Activated CD4-positive, alpha-beta T cell treated with anti-CD3 and anti-CD28 coated beads, Interleukin-2, amount 50 U/mL, for 1 hour (primary cell): ENCODE measurements at regions not wholly inside any gene's neighbourhood (a gene's known extent, or its start where the extent isn't known, plus 50 kb on each side); places are given as distances from the start of the nearest gene placed in this dataset.
"Not testable (repeated sequence)": the region's sequence is repeated elsewhere in the genome, so short reads cannot be mapped to it uniquely, and the experiment has no call there.

Experiments used
- DNase-seq: peaks from one replicate; pipeline ENCODE4 v3.0.0-alpha.2; 2020

DNA sequence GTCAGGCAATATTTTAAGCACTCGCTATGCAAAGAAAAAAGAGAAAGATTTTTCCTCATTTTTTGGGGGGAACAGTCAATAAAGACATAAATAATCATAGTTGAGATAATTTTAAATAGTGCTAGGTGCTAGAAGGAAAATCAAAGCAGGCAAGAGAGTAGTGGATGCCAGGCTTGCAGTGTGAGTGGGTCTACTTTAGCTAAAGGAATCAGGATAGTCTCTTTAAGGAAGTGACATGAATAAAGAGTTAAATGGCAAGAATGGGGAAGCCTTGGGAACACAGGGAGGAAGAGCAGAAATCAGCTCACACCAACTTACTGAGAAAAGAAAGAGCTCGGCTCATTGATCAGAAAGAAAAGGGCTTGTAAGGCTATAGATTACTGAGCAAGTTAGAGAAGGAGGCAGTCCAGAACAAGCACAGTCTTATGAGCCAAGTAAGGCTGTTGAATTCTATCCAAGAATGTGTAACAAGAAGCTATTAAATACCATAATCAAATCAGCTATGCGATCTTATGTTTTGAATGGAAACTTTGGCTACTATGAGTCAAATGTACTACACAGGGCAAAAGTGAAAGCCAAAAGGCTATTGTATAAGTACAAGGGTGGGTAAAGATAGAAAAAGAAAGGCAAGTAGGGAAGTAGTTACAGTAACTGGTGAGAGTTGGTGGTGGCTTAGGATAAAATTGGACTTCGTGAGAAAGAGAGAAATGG lies 833.8 kb upstream of the PIK3C3 start:
- DNase-seq, result no peak

DNA sequence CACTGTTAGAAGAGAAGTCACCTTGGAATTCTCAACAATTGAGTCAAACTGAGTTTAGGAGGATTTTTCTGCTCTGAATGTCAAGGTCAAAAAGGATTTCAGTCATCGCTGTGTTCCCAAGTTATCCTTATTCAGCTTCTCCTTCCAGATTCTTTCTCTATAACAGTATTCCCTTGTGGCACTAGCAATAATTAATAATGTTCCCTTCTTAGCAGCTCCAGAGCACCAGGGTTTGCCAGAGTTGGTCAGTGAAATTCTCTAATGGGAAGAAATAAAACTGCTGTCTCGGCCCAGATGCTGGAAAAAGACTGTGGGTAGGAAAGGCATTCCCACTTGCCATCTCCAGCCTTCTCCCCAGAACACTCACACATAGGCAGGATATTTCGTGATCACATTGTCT lies 836.0 kb upstream of the PIK3C3 start:
- DNase-seq, result no peak

DNA sequence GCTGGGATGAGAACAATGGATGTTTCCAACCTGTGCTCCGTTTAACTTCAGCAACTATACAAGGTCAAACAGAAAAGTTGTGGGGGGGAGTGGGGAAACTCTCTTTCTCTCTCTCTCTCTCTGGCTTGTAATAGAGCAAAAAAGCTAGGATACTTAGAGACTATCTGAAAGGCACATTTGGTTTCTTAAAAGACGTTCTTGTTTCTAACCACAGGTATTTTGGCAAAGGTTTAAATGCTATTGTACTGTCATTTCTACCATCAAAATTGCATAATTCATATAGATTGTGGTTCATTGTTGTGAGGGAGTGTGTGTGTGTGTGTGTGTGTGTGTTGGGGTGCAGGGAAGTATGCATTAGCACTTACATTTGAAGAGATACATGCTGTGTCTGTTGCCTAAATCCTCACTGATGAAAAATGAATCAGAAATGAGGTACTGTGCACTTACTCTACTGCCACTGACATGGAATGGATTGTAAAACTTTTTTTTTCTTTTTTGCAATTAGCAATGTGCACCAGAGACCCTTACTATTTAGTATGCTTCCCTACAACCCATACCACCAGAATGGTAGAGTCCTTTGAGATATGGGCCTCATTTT lies 841.0 kb upstream of the PIK3C3 start:
- no peak for DNase-seq

DNA sequence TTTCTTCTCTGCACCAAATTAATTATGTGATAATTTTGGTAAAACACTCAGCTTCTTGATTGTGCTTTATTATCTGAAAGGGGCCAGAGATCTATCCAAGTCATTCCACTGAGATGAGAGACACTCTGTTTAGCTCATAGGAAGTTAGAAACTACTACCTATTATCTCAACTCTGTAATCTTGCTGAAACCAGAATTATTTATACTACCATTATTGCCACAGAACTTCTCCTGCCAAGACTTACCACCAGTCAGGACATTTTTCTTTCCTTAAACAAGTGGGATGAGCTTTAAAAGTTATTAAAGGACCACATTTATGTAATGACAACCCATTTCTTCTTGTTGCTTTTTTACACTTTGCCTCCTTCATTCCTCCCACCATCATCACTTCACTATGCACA lies 855.6 kb upstream of the PIK3C3 start:
- DNase-seq, result no peak

DNA sequence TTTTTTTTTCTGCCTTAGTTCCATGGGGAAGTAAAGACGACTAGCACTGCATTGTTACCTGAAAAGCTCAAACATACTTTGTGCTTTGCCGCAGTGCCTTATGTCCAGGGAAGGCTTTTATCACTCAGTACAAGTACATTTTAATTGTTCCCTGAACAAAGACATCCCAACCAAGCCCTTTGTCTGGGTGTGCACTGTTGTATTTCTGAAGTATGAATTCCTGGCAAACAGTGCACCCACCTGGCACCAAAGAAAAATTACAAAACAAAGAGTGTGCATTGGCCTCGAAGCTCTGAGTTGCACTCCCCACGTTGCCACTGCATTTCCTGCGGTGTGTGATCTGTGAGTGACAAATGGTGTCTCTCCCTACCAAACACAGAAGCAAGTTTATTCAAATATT lies 858.5 kb upstream of the PIK3C3 start:
- no peak for DNase-seq

DNA sequence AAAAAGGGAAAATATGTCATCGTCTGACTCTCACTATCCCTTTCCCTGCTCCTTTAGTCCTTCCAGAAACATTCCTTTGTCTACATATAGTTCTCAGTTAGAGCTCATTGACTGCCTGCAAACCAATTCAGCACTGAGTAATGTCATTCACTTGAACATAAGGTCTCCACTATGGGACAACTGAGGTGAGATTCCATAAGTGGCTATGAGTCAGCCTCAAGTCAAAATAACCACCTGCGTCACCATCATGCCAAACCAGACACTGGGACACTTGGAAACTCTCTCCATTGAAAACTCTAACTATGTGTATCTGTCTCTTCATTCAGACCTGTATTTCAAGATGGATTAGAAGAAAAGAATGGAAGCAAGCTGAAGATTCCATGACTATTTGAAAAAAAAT lies 878.0 kb upstream of the PIK3C3 start:
- no peak for DNase-seq

DNA sequence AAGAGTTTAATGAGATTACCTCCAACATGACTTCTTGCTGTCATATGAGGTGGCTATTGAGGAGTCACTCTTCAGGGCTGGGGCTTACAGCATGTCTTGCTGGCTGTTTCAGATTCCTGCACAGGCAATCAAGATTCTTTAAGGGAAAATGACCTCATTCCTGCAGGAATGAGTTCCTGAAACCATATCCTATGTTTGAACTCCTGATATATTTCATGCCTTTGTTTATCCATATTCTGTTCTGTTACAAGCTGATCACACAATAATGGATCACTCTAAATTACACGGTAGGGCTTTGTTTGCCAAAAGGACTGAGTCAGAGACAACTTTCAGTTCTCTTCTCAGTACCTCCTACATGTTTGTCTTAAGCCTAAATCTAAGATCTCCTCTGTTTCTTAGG lies 879.8 kb upstream of the PIK3C3 start:
- DNase-seq, result no peak

DNA sequence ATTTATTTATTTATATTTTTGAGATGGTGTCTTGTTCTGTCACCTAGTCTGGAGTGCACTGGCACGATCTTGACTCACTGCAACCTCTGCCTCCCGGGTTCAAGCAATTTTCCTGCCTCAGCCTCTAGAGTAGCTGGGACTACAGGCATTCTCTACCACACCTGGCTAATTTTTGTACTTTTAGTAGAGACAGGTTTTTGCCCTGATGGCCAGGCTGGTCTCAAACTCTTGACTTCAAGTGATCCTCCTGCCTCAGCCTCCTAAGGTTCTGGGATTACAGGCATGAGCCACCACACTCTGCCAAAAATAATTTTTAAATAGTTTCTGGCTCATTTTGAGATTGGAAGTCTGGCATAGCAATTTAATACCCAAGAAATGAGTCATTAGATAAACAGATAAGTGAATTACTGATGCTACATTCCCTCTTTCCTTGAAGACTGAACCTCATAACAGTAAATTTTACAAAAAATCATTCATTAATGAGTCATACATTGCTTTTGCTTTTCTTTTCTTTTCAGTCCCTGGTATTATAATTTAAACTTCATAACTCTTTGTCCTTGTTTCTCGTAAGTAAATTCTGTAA lies 881.6 kb upstream of the PIK3C3 start:
- no peak for DNase-seq

DNA sequence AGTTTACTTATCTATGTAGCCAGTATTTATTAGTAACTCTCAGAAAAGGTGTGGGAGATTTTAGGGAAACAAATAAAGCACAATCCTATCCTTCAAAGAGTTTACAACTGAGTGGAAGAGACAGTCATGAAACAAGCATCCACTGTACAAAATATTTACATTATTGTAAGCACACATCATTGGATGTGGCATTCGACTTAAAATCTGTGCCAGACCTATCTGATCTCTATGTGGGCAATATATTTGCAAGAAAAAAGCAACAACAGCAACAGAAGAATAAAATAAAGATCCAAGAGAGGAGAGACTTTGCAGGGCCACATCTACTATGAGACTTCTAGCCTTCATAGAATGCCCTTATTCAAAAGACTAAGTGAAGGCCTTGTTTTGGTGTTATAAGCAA lies 882.1 kb upstream of the PIK3C3 start:
- DNase-seq, result no peak

DNA sequence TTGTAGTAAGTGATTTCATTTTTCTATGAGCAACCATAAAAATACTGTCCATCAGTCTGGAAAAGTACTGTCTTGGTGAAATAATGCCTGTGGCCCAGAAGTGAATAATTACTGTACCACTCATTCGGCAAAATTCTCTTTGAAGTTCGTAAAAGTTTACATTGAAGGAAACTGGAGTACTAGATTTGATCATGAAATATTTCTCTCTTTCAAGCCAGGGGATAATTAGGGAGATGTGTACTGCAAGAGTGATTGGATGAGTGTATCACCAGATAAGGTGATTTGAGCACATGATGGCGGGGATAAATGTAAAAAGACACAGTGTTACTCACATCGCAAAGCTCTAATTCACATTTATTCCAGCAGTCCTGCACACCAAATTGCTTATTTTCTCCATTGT lies 883.2 kb upstream of the PIK3C3 start:
- DNase-seq, result no peak

DNA sequence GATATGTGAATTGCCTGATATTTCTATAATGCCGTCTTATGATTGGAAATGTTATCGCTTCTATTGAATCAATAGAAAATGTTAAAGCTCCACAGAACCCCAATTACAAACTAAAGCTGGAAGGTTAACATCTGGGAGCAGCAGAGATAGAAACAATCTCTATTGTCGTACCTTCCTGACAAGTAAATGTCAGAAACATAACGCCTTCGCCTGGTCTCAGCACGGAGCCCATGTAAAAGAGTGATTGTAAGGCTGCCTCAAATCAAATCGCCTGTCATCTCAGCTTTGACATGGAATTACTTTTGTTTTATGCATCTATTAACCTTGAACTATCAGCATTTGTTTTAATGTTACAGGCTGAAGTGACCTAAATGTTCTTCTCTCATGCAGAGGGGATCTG lies 885.9 kb upstream of the PIK3C3 start:
- no peak for DNase-seq

DNA sequence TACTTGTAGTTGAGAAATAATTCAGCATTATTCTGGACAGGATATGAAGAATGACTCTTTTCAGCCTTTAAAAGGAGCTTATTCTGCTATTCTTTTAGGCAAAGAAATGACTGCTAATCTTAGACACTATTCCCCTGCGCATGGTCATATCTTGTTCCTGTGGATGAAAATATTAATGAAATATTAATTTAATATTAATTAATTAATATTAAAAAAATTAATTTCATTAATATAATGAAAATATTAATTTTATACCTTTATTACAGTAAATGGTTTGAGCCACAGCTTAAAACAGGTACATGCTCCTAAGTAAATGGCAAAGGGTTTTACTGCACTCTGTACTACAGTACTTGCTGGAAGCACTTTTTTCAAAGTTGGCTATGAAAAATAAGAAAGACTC lies 890.1 kb upstream of the PIK3C3 start:
- no peak for DNase-seq

DNA sequence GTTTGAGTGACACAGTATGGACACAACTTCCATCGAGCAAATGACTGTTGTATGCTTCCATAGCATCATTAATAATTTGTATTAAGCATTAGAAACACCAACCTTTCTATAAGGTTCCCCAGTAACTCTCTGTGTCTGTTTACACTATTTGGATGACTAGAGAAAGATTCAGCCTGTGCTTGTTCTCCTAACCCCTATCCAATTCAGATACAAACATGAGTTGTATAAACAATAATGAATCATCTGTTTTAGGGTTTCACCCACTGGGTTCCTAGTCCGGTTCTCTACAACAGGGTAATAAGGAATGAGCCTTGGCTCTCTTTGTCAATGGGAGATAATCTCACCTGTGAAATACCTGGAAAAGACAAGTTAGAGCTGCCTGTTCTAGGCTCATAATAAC lies 894.1 kb upstream of the PIK3C3 start:
- DNase-seq, result no peak

DNA sequence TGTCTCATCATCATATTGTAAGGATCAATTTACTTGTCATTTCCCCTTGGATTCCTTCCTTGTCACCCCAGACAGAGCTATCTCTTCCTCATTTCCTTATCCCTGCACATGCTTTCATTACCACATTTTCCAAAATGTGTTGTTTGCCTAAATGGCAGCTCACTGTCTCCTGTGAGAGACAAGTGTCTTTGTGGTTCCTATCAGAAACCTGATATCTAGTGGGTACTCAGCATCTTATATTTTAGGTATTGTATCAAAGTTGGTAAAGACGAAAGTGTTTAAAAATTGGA lies 896.0 kb upstream of the PIK3C3 start:
- no peak for DNase-seq

DNA sequence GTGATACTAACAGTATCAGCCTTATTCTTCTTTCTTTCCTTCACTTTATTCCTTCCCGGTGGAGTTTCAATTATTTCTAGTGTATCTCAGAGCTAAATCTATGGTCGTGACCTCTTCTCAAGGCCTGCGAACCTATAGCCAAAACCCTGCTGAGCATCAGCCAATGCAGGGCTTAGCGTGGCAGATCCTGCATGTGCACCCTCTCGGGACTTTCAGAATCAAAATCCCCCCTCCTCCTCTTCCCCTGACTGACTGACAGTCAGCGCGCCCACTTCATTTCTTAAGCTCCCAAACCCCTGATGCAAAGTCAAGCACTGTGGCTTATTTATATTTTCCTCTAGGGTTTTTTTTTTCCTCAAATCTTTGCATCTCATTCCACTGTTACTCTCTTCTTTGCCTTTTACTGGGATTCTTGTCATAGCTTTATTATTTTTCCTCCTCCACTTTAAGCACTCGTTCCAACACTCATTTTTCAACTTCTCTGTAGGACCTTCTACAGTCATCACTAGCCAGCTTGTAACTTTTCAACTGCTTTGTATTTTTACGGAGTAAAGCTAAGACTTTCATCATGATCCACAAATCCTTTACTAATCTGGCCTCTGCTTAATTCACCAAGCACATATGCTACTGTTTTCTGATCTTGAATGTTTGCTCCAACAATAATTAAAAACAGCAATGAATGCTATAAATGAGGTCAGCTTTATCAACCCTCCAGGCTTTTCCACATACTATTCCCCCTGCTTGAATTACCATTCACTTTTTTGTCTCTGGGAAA lies 896.5 kb upstream of the PIK3C3 start:
- DNase-seq, result no peak

DNA sequence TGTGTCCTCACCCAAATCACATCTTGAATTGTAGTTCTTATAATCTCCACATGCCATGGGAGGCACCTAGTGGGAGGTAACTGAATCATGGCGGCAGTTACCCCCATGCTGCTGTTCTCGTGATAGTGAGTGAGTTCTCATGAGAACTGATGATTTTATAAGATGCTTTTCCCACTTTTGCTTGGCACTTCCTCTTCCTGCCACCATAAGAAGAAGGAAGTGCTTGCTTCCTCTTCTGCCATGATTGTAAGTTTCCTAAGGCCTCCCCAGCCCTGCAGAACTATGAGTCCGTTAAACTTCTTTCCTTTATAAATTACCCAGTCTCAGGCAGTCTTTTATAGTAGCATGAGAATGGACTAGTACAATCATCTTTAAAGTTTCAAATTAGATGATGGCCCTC lies 902.4 kb upstream of the PIK3C3 start:
- DNase-seq, result no peak

DNA sequence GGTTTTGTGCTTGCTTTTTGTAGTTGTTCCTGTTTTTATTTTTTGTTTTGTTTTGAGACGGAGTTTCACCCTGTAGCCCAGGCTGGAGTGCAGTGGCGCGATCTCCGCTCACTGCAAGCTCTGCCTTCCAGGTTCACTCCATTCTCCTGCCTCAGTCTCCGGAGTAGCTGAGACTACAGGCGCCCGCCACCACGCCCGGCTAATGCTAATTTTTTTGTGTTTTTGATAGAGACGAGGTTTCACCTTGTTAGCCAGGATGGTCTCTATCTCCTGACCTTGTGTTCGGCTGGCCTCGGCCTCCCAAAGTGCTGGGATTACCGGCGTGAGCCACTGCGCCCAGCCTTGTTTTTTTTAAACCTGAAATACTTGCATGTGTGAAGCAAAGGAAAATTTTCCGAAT lies 908.8 kb upstream of the PIK3C3 start:
- DNase-seq, result not testable (repeated sequence)

DNA sequence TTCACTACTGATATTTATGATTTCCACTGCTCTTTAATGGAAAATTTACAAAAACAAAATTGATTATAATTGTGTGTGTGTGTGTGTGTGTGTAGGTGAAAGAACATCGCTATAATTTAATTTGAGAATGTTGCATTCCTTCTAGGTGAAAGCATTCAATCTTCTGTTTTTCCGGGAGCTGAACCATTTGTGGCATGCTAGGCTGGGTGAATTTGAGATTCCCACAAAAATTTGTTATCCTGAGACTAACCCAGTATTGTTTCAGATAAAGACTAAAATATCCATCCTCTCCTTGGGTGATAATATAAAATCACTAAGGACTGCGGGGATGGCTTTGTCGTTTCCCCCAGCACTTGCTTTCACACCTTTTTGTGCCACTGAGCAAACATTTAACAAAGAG lies 911.2 kb upstream of the PIK3C3 start:
- no peak for DNase-seq

DNA sequence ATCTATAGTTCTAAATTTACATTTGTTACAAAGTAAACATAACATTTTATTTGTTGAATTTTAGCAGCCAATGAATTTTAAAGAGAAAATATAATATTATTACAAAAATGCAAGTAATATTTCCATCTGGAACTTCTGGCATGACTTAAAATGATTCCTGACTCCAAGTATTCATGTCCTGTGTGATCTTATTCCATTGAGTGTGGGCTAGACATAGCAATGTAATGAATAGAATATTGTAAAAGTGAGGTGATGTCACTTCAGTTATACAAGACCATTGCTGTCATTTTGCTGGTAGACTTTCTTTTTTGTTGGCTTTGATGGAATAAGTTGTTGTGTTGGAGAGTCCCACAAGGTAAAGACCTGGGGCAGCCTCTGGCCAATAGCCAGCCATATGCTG lies 912.2 kb upstream of the PIK3C3 start:
- no peak for DNase-seq

DNA sequence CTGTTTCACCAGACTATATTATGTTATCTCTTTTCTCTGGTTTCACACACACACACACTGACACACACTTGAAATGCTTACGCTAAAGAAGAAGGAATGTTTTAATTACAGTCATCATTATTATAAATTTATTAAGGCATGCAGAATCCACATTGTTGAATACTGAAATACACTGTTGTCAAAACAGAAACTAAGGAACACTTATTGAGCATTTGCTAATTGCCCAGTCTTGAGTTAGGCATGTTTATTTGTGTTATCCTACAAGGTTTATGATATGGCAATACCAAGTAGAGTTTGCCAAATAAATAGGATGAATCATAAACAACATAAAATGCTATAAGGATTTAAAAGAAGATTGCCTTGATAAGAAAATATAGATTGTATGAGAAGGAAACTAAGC lies 917.0 kb upstream of the PIK3C3 start:
- DNase-seq, result no peak

DNA sequence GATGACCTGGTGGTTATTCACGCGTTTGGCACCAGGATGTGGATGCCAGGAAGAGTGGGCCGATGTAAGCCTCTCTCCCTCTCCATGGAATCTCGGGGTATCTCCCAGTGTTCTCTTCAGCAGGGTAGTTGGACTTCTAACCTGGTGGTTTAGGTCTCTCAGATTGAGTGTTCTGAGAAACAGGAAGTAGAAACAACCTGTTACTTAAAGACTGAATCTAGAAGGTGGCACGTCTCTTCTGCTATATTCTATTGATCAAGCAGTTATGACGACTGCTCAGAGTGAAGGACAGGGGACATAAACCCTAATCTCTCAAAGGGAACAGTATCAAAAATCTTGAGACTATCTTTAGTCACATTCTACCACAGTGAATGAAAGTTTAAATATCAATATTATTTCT lies 918.7 kb upstream of the PIK3C3 start:
- no peak for DNase-seq

DNA sequence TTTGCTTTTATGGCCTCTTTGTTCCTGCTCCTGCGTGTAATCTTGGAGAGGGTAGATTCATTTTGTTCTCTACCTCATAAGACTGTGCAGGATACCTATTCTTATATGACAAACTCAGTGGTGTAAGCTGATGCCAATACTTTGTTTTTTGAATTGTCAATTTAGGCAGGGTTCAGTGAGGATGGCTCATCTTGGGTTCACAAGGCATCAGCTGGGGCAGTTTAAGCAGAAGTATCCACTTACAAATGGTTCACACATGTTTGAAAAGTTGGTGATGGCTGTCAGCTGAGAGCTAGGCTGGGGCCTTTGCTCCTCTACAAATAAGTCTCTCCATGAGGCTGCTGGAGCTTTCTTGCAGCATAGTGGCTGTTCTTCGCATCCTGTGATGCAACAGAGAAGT lies 920.6 kb upstream of the PIK3C3 start:
- DNase-seq, result no peak

DNA sequence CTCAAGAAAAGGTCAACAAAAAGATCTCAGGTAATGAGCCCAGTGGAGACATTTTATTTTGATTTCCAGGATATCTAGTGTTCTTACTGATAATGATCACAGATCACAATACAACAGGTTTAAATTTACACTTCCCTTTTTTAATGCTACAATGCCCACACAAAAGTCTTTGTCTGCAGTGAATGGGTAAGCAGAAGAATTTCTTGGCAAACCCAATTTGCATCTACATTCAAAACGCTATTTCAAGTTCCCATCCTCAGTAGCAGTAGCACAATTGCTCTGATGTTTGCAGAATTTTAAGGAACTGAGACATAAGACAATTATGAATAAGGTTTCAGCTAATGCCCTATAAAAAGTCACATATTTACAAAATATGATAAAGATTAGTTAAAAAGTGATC lies 929.4 kb upstream of the PIK3C3 start:
- DNase-seq, result no peak

DNA sequence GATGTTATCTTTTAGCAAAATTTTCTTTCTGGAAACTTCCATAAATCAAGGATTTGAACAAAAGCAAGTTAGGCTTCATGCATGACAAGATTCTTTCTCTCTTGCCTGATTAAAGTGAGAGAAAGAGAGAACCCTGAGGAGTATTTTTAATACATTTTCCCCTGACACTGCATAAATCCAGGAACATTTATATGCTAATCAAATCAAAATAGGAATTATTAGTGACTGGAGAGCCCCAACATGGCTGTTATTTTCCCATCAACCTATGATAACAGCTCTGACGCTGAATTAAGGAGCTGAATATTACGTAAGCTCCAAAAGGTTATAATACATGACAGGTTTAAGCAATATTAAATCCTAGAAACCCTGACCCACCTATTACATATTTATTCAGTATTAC lies 930.2 kb upstream of the PIK3C3 start:
- DNase-seq, result no peak
